COLO829 (cell line): ENCODE measurements at regions not wholly inside any gene's neighbourhood (a gene's known extent, or its start where the extent isn't known, plus 50 kb on each side); places are given as distances from the start of the nearest gene placed in this dataset.
"Not testable (repeated sequence)": the region's sequence is repeated elsewhere in the genome, so short reads cannot be mapped to it uniquely, and the experiment has no call there.

Experiments used
- DNase-seq: peaks from one replicate; pipeline ENCODE4 v3.0.0; 2012; ENCODE audit warnings: low spot score

GRCh38 chr14:105636935-105637334 is 110.6 kb downstream of the TMEM121 start:
- DNase-seq, result no peak

GRCh38 chr14:105637345-105637744 is 111.0 kb downstream of the TMEM121 start:
- DNase-seq, result not testable (repeated sequence)

- DNase-seq, result not testable (repeated sequence)
Observed at GRCh38 chr14:105639969-105640931, 113.9 kb downstream of the TMEM121 start.

- no peak for DNase-seq
Observed at GRCh38 chr14:105641075-105641937, 114.9 kb downstream of the TMEM121 start.

- not testable (repeated sequence) for DNase-seq
Observed at GRCh38 chr14:105641951-105642350, 115.6 kb downstream of the TMEM121 start.

GRCh38 chr14:105642486-105642885 is 116.1 kb downstream of the TMEM121 start:
- DNase-seq, result not testable (repeated sequence)

GRCh38 chr14:105643406-105644052 is 117.1 kb downstream of the TMEM121 start:
- not testable (repeated sequence) for DNase-seq

GRCh38 chr14:105644053-105644435 is 117.7 kb downstream of the TMEM121 start:
- DNase-seq, result not testable (repeated sequence)

GRCh38 chr14:105644457-105644856 is 118.1 kb downstream of the TMEM121 start:
- not testable (repeated sequence) for DNase-seq

- DNase-seq, result not testable (repeated sequence)
Observed at GRCh38 chr14:105644891-105645290, 118.5 kb downstream of the TMEM121 start.

GRCh38 chr14:105645389-105645788 is 119.0 kb downstream of the TMEM121 start:
- not testable (repeated sequence) for DNase-seq

GRCh38 chr14:105646175-105646574 is 119.8 kb downstream of the TMEM121 start:
- no peak for DNase-seq

GRCh38 chr14:105646711-105647281 is 120.4 kb downstream of the TMEM121 start:
- DNase-seq, result not testable (repeated sequence)

- not testable (repeated sequence) for DNase-seq
Observed at GRCh38 chr14:105647426-105647783, 121.0 kb downstream of the TMEM121 start.

- no peak for DNase-seq
Observed at GRCh38 chr14:105647784-105648608, 121.6 kb downstream of the TMEM121 start.

GRCh38 chr14:105648609-105649535 is 122.5 kb downstream of the TMEM121 start:
- DNase-seq, result not testable (repeated sequence)

- not testable (repeated sequence) for DNase-seq
Observed at GRCh38 chr14:105652317-105652716, 125.9 kb downstream of the TMEM121 start.

- DNase-seq, result not testable (repeated sequence)
Observed at GRCh38 chr14:105653921-105654320, 127.5 kb downstream of the TMEM121 start.

GRCh38 chr14:105659255-105659654 is 132.9 kb downstream of the TMEM121 start:
- DNase-seq, result not testable (repeated sequence)
